HepG2 (cell line): ENCODE measurements at regions not wholly inside any gene's neighbourhood (a gene's known extent, or its start where the extent isn't known, plus 50 kb on each side); places are given as distances from the start of the nearest gene placed in this dataset.

Experiments used
- ATAC-seq: fragments of 200-7000 bp; cut with Tn5 transposase; 3 replicates; pipeline ENCODE4 v1.9.1; 2020; ENCODE audit warnings: mild to moderate bottlenecking, moderate library complexity
- BruUV-seq: library from RNA; stranded (reverse); fragments of 400-500 nt; replicated peaks from 2 replicates; lab custom pipeline; 2021; lab: Mats Ljungman, UMichigan
- CTCF ChIA-PET: fragments of 300-600 bp; formaldehyde crosslinking; extraction: SDS; loops from one replicate; lab custom pipeline; 2021; ENCODE audit warnings: low total read pairs, inconsistent platforms, low intra/inter-chr PET ratio; lab: Yijun Ruan, JAX
- POLR2A ChIA-PET: fragments of 350-600 bp; sonication (Branson Sonifier 250); formaldehyde crosslinking; loops from one replicate; lab custom pipeline; 2020; ENCODE audit warnings: antibody characterized with exemption, inconsistent platforms; lab: Yijun Ruan, JAX
- DNase-seq: peaks from one replicate; pipeline ENCODE4 v3.0.0-alpha.2; 2015; ENCODE audit warnings: low spot score
- FAIRE-seq: peaks from 3 replicates; lab custom pipeline; 2011; peaks lifted over from hg19 to GRCh38; lab: Jason Lieb, UNC
- H2AFZ ChIP-seq: one replicate; pipeline ENCODE4 v1.6.1; 2011; ENCODE audit warnings: low read length, inconsistent platforms
- H3K27ac ChIP-seq: fragments of 300-600 bp; 3 replicates; pipeline ENCODE4 v1.8.0; 2011; ENCODE audit warnings: mixed run types, mild to moderate bottlenecking, mixed read lengths, low read length, inconsistent platforms; ENCODE audit not compliant: insufficient read depth; ENCODE audit errors: extremely low read length
- H3K27me3 ChIP-seq, 2 experiments: fragments of 200-600 bp in 1 of 2; 2 replicates in 1 of 2; 3 replicates in 1 of 2; pipeline versions ENCODE4 v1.6.0 to v1.8.0; 2011; ENCODE audit warnings: low read length in 2 of 2, mild to moderate bottlenecking in 2 of 2, moderate library complexity in 2 of 2, inconsistent platforms in 1 of 2; ENCODE audit not compliant: insufficient read depth in 2 of 2, control insufficient read depth in 1 of 2
- H3K36me3 ChIP-seq, 2 experiments: fragments of 200-600 bp in 1 of 2; replicated peaks in 1 of 2; 2 replicates in 1 of 2; 3 replicates in 1 of 2; pipeline versions ENCODE4 v1.5.1 to v1.8.0; 2011; ENCODE audit warnings: low read length in 2 of 2, inconsistent platforms in 1 of 2; ENCODE audit not compliant: insufficient read depth in 2 of 2, control insufficient read depth in 1 of 2
- H3K4me1 ChIP-seq: 2 replicates; pipeline ENCODE4 v1.5.1; 2012; ENCODE audit warnings: low read length, inconsistent platforms; ENCODE audit not compliant: insufficient read depth
- H3K4me2 ChIP-seq: 2 replicates; pipeline ENCODE4 v1.6.0; 2011; ENCODE audit warnings: low read depth, low read length, inconsistent platforms
- H3K4me3 ChIP-seq, 3 experiments: fragments of 200-600 bp in 1 of 3; sonication (generic), shearing (Covaris generic) in 1 of 3; replicated peaks in 1 of 3; 2 replicates each; pipeline ENCODE4 v1.5.1; 2011 to 2016; ENCODE audit warnings: low read length in 3 of 3, inconsistent platforms in 2 of 3, low read depth in 2 of 3, mild to moderate bottlenecking in 2 of 3, control low read depth in 1 of 3, mixed read lengths in 1 of 3; ENCODE audit not compliant: insufficient read depth in 1 of 3
- H3K79me2 ChIP-seq: one replicate; pipeline ENCODE4 v1.6.1; 2011; ENCODE audit warnings: low read length, inconsistent platforms; ENCODE audit not compliant: insufficient read depth
- H3K9ac ChIP-seq: 2 replicates; pipeline ENCODE4 v1.6.0; 2011; ENCODE audit warnings: mild to moderate bottlenecking, low read depth, low read length, inconsistent platforms; ENCODE audit not compliant: insufficient read depth
- H3K9me3 ChIP-seq: 2 replicates; pipeline ENCODE4 v1.5.1; 2012; ENCODE audit warnings: mild to moderate bottlenecking, low read length
- H4K20me1 ChIP-seq: 2 replicates; pipeline ENCODE4 v1.6.0; 2011; ENCODE audit warnings: inconsistent platforms, mild to moderate bottlenecking, low read length, moderate library complexity; ENCODE audit not compliant: insufficient read depth
- BCL6 ChIP-seq: IDR thresholded peaks from 2 replicates; pipeline ENCODE4 v1.6.1; 2016; ENCODE audit warnings: missing genetic modification reagents, missing compliant biosample characterization
- CCAR2 ChIP-seq: fragments of 200-400 bp; formaldehyde crosslinking; optimal IDR thresholded peaks from 2 replicates; pipeline ENCODE3; 2018; ENCODE audit warnings: low read depth, mild to moderate bottlenecking, low read length, moderate library complexity
- CENPX ChIP-seq: sonication (generic); formaldehyde crosslinking; IDR thresholded peaks from 2 replicates; pipeline ENCODE4 v1.9.0; 2021; ENCODE audit warnings: mild to moderate bottlenecking, missing genetic modification reagents, moderate library complexity
- ETV5 ChIP-seq: IDR thresholded peaks from 2 replicates; pipeline ENCODE4 v1.6.1; 2018; ENCODE audit warnings: missing biosample characterization, missing genetic modification reagents, inconsistent platforms, borderline replicate concordance
- GATAD2A ChIP-seq: IDR thresholded peaks from 2 replicates; pipeline ENCODE4 v1.6.1; 2016
- HOXA9 ChIP-seq: sonication (generic); formaldehyde crosslinking; IDR thresholded peaks from 2 replicates; pipeline ENCODE4 v1.8.1; 2022; ENCODE audit warnings: missing genetic modification reagents, mild to moderate bottlenecking, moderate library complexity, borderline replicate concordance
- MBD4 ChIP-seq: IDR thresholded peaks from 2 replicates; pipeline ENCODE4 v1.6.1; 2012; ENCODE audit warnings: low read length, inconsistent platforms, borderline replicate concordance
- MTA1 ChIP-seq: sonication (generic); formaldehyde crosslinking; IDR thresholded peaks from 2 replicates; pipeline ENCODE4 v1.4.0; 2020; ENCODE audit warnings: missing genetic modification reagents, mild to moderate bottlenecking, borderline replicate concordance
- MYC ChIP-seq: sonication (generic); formaldehyde crosslinking; IDR thresholded peaks from 2 replicates; pipeline ENCODE4 v1.9.0; 2021; ENCODE audit warnings: missing genetic modification reagents, borderline replicate concordance
- PITX1 ChIP-seq: sonication (generic); formaldehyde crosslinking; IDR thresholded peaks from 2 replicates; pipeline ENCODE4 v1.5.1; 2020; ENCODE audit warnings: mild to moderate bottlenecking, missing genetic modification reagents
- PLRG1 ChIP-seq: fragments of 450-650 bp; conservative IDR thresholded peaks from 2 replicates; pipeline ENCODE4 v1.6.1; 2016
- RBM39 ChIP-seq: fragments of 200-400 bp; formaldehyde crosslinking; IDR thresholded peaks from one replicate; pipeline ENCODE4 v1.6.1; 2018; ENCODE audit warnings: antibody characterized with exemption, mild to moderate bottlenecking, low read depth, low read length; ENCODE audit not compliant: poor library complexity, severe bottlenecking
- ZFP41 ChIP-seq: sonication (generic); formaldehyde crosslinking; IDR thresholded peaks from 2 replicates; pipeline ENCODE4 v1.4.0; 2020; ENCODE audit warnings: mild to moderate bottlenecking, missing genetic modification reagents, borderline replicate concordance
- ZNF101 ChIP-seq: sonication (generic); formaldehyde crosslinking; IDR thresholded peaks from 2 replicates; pipeline ENCODE4 v1.4.0; 2020; ENCODE audit warnings: mild to moderate bottlenecking, low read depth, missing genetic modification reagents, borderline replicate concordance
- ZNF326 ChIP-seq: sonication (generic); formaldehyde crosslinking; IDR thresholded peaks from 2 replicates; pipeline ENCODE4 v1.4.0; 2020; ENCODE audit warnings: missing genetic modification reagents, borderline replicate concordance
- ZNF331 ChIP-seq: sonication (generic); formaldehyde crosslinking; IDR thresholded peaks from 2 replicates; pipeline ENCODE4 v1.4.0; 2020; ENCODE audit warnings: missing genetic modification reagents
- ZNF724P ChIP-seq: sonication (generic); formaldehyde crosslinking; IDR thresholded peaks from 2 replicates; pipeline ENCODE4 v1.8.0; 2022; ENCODE audit warnings: missing genetic modification reagents, borderline replicate concordance
- ZNF768 ChIP-seq: sonication (generic); formaldehyde crosslinking; IDR thresholded peaks from 2 replicates; pipeline ENCODE4 v1.4.0; 2020; ENCODE audit warnings: missing genetic modification reagents
- ZNF780A ChIP-seq: sonication (generic); formaldehyde crosslinking; IDR thresholded peaks from 2 replicates; pipeline ENCODE4 v1.8.0; 2022; ENCODE audit warnings: mild to moderate bottlenecking, missing genetic modification reagents, moderate library complexity
- WGBS: methylation state at CpG from one replicate; pipeline ENCODE4 v1.1.6; 2017; ENCODE audit warnings: low lambda C conversion rate; 5-methylcytosine and 5-hydroxymethylcytosine counted together
- in situ Hi-C: cut with HindIII; loops from 2 replicates; pipeline ENCODE4 v1.10.0; 2017; ENCODE audit warnings: low pct_unique_long_range_greater_than_20kb; ENCODE audit not compliant: extremely low pct_ligation_motif_present
- intact Hi-C: fragments of 100-400 bp; cut with micrococcal nuclease; formaldehyde crosslinking; loops from one replicate; pipeline ENCODE4 v1.10.0; 2022; ENCODE audit not compliant: unreplicated experiment
- TF ChIP-seq, protein P1 (sequence below): sonication (generic); formaldehyde crosslinking; IDR thresholded peaks from 2 replicates; pipeline ENCODE4 v1.4.0; 2020; ENCODE audit warnings: mild to moderate bottlenecking, missing genetic modification reagents, borderline replicate concordance

DNA sequence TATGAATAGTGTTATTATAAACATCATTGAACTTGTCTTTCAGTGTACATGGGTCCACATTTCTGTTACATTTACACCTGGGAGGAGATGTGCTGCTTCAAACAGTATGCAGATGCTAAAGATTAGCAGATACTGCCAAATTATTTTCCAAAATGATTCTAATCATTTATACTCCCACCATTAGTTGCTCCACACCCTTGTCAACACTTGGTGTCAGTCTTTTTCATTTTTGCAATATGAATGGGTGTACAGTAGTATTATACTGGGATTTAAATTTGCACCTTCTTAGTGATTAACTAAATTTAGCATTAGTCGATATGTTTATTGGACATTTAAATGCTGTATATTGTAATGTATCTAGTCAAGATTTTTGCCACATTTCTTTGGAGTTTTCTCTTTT is 131.6 kb upstream of the GRID2 start:
- H3K4me3 ChIP-seq, result no peak overlapping the region
- H2AFZ ChIP-seq, result no peak overlapping the region
- no TSS peak for BruUV-seq
- no peaks in the 10 kb centered on the region for H4K20me1 ChIP-seq
- no peak for TF ChIP-seq CCAR2
- TF ChIP-seq ZNF724P (CRISPR knock-in tag), result no peak
- no peak for TF ChIP-seq RBM39
- TF ChIP-seq MBD4, result no peak
- no peak for TF ChIP-seq ZFP41 (CRISPR knock-in tag)
- TF ChIP-seq ZNF768 (CRISPR knock-in tag), result no peak
- no peak for TF ChIP-seq ZNF326 (CRISPR knock-in tag)
- TF ChIP-seq ETV5 (CRISPR knock-in tag), result no peak
- no peak for TF ChIP-seq CENPX (CRISPR knock-in tag)
- TF ChIP-seq ZNF780A, result no peak
- TF ChIP-seq PITX1 (CRISPR knock-in tag), result no peak
- TF ChIP-seq ZNF101 (CRISPR knock-in tag), result no peak
- TF ChIP-seq, protein P1, sequence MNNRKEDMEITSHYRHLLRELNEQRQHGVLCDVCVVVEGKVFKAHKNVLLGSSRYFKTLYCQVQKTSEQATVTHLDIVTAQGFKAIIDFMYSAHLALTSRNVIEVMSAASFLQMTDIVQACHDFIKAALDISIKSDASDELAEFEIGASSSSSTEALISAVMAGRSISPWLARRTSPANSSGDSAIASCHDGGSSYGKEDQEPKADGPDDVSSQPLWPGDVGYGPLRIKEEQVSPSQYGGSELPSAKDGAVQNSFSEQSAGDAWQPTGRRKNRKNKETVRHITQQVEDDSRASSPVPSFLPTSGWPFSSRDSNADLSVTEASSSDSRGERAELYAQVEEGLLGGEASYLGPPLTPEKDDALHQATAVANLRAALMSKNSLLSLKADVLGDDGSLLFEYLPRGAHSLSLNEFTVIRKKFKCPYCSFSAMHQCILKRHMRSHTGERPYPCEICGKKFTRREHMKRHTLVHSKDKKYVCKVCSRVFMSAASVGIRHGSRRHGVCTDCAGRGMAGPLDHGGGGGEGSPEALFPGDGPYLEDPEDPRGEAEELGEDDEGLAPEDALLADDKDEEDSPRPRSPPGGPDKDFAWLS (CRISPR knock-in tag), result no peak
- TF ChIP-seq GATAD2A (CRISPR knock-in tag), result no peak
- no peak for TF ChIP-seq BCL6 (CRISPR knock-in tag)
- no peak for TF ChIP-seq ZNF331 (CRISPR knock-in tag)
- no peak for TF ChIP-seq PLRG1
- TF ChIP-seq MTA1 (CRISPR knock-in tag), result no peak
- TF ChIP-seq MYC, result no peak
- no peak for TF ChIP-seq HOXA9 (CRISPR knock-in tag)
- H3K9ac ChIP-seq, result no peak overlapping the region
- no peaks in the 10 kb centered on the region; a peak in 1 of 5 replicates for H3K27me3 ChIP-seq
- H3K9me3 ChIP-seq, result peaks cover 6% of the 10 kb centered on the region
- FAIRE-seq (no peak), ATAC-seq (no peak), DNase-seq (no peak)
- H3K4me1 ChIP-seq, result no peaks in the 10 kb centered on the region
- CTCF ChIA-PET, result no interaction called here
- POLR2A ChIA-PET, result no interaction called here
- intact Hi-C loops, result no loop called here
- no peaks in the 10 kb centered on the region for H3K79me2 ChIP-seq
- WGBS, result 0% methylated on average over 1 of the region's 1 CpG
- no peak overlapping the region for H3K27ac ChIP-seq
- H3K4me2 ChIP-seq, result no peak overlapping the region
- no peaks in the 10 kb centered on the region for H3K36me3 ChIP-seq
- in situ Hi-C loops, result no loop called here
